T follicular helper cell (primary cell): ENCODE measurements at regions not wholly inside any gene's neighbourhood (a gene's known extent, or its start where the extent isn't known, plus 50 kb on each side); places are given as distances from the start of the nearest gene placed in this dataset.

Source experiments
- DNase-seq: peaks from one replicate; pipeline ENCODE4 v3.0.0-alpha.2; 2020; ENCODE audit warnings: low read depth

DNA sequence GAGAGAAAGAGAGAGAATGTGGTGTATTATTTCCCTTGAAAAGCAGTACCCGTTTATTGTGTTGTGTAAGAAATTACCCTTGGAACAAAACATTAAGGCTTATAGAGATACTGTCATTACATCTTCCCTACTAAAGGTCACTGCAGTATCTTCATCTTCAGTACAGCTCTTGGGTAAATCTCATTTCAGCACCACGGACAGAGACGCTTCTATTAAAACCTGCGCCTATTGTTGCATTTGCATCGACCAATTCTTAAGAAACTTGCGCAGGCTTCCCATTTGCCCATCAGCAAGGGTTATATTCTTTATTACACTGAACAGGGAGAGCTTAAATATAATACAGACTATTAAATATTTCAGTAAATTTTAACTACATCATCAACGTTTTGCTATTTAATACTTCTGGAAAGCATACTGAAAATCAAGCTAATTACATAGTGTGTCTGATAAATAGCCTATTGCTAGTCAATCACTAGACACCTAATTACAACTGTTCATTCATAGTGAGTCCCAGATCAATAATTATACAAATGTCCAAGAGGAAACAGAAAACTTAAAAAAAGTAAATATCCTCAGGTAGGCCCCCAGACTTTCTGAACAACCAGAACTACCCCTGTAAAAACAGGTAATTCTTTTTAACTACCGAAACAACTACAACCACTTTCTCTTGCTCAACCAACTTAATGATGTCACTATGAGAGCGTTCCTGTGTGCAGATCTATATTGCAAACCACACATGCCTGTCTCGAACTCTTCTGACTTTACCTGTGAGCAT, 350.6 kb downstream of the LIG4 start:
- DNase-seq, result no peak

- no peak for DNase-seq
These were observed 355.1 kb downstream of the LIG4 start for GRCh38 chr13:107860284-107860683.

- no peak for DNase-seq
These were observed 360.5 kb downstream of the LIG4 start for GRCh38 chr13:107854880-107855279.

GRCh38 chr13:107852072-107852471, 363.3 kb downstream of the LIG4 start:
- DNase-seq, result no peak

DNA sequence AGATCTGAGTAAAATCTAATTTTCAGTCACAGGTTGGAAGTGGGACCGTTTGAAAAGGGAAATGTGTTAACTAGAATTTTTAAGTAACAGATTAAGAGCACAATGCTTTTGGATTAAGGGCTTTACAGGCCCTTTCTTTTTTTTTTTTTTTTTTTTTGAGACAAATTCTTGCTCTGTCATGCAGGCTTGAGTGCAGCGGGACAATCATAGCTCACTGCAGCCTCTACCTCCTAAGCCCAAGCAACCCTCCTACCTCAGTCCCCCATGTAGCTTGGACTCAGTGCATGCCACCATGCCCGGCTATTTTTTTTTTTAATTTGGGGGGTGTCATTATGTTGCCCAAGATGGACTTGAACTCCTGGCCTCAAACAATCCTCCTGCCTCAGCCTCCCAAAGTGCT, 363.7 kb downstream of the LIG4 start:
- no peak for DNase-seq

- DNase-seq, result no peak
These were observed 367.9 kb downstream of the LIG4 start for GRCh38 chr13:107847406-107847805.

DNA sequence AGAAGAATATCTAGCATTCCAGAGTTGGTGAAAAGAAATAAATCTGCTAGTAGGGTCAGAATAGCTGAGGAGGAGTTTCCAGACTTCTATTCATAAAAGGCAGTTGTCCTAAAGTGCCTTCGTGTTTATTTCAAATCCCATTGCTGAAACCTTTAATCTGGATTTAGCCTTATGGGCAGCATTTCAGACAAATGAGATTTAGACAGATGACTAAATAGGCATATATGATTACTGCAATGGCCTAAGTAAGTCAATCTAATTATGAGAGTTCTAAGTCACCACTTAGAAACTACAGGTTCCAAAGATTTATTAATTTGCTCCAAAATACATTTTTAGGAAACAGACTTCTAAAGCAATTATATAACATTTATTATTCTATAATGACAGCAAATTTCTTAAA, 368.7 kb downstream of the LIG4 start:
- DNase-seq, result no peak

GRCh38 chr13:107845911-107846310, 369.4 kb downstream of the LIG4 start:
- DNase-seq, result no peak

GRCh38 chr13:107843681-107844080, 371.7 kb downstream of the LIG4 start:
- DNase-seq, result no peak

DNA sequence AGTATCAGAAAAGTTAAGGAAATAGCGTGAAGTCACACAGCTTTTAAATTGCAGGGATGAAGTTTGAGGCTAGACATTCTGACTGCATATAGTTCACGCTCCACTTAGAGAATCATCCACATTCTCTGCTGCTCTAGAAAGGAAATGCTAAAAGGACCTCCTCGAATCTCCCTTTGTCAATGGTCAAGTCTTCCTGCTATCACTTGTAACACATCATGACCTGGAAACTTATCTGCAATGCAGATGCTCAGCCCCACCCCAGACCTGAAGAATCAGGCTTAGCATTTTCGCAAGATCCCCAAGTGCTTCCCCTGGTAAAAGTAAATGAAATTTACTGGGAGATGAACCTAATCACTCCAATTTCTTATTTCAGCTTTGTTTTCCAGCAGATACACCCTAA, 372.1 kb downstream of the LIG4 start:
- DNase-seq, result no peak

DNA sequence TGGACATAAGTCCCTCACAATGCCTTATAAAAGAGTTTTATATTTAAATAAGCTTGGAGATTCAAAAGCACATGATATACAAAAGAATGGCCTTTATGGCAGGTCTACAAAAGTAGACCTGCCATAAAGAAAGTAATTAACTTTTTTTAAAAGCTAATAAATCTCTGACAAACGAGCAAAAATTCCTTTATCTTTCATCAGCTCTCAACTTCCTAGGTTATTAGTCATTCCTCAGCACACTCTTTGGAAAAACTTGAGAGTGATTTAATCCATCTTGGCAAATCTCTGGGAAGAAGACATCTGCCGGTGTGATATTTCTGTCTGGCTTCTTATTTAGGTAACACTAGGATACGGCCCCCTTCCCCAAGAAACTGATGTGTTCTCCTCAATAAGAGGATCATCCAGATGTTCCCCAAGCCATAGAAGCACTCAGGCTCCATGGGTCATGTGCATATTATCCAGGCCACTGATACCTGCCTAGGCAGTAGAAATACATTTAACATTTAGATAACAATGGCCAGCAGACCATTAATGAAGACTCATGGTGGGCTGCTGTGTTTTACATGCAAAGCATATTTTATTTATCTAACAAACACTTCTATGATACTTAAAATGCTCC, 372.7 kb downstream of the LIG4 start:
- DNase-seq, result no peak

- no peak for DNase-seq
These were observed 376.7 kb downstream of the LIG4 start for GRCh38 chr13:107838588-107839161.

- DNase-seq, result no peak
These were observed 378.7 kb downstream of the LIG4 start for GRCh38 chr13:107836685-107837084.

DNA sequence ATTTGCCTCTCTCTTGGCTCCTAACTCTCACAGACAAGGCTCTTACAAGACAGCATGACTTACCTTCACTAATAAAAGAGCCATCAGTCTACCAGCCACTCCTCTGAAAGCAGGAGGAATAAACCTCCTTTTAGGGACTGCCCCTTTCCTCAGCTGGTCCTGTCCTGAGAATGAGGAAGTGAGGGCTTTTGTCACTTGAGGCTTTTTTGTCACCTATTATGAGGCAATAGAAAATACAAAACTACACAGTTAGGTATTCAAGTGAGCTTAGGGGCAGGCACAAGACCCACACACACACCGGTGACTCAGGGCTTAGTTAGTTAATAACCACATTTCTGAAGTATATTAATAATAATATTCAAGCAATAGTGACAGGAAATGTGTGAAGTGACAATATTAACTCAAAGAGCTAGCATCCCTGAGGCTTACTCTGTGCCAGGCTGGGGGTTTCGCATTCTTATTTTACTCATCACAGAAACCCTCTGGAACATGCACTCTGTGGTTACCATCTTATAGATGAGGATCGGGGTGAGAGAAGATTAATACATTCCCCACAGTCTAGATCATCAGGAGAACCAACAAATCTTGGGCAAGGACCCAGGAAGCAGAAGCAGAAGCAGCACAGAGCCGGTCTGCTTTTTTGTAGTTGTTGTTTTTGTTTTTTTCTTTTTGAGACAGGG, 379.9 kb downstream of the LIG4 start:
- DNase-seq, result no peak

GRCh38 chr13:107834717-107835116, 380.6 kb downstream of the LIG4 start:
- no peak for DNase-seq

DNA sequence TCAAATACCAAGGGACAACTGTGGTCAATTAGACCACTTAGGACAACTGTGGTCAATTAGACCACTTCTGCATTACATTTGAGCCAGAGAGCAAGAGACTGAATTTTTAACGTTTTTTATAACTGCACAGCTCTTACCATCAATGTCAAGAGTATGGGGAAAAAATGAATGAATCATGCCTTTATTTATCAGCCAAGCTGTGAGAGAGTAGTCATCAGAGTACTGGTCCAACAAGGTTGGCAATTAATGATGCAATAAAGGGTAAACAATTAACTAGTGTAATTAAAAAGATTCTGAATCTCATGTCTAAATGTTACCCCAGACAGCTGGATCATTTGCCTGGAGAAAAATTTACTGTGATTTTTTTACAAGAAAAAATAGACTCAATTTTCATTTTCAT, 381.1 kb downstream of the LIG4 start:
- no peak for DNase-seq

GRCh38 chr13:107832500-107833100, 382.7 kb downstream of the LIG4 start:
- no peak for DNase-seq

DNA sequence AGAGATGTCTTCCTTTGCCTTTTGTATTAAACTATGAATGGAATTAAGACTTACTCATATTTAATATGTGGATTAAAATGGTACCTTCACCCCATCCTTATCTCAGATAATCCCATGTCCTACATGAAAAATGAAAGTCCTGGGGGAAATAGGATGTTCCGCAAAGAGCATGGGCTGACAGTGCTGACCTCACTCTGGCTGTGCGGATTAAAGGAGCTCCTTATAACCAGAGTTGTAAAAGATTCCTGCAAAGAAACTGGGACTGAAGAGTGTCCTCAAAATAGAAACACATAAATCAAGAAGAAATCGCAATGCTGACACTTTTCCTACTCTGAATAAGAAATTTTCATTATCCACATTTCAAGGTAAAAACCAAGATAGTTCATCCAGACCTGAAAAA, 384.5 kb downstream of the LIG4 start:
- DNase-seq, result no peak

DNA sequence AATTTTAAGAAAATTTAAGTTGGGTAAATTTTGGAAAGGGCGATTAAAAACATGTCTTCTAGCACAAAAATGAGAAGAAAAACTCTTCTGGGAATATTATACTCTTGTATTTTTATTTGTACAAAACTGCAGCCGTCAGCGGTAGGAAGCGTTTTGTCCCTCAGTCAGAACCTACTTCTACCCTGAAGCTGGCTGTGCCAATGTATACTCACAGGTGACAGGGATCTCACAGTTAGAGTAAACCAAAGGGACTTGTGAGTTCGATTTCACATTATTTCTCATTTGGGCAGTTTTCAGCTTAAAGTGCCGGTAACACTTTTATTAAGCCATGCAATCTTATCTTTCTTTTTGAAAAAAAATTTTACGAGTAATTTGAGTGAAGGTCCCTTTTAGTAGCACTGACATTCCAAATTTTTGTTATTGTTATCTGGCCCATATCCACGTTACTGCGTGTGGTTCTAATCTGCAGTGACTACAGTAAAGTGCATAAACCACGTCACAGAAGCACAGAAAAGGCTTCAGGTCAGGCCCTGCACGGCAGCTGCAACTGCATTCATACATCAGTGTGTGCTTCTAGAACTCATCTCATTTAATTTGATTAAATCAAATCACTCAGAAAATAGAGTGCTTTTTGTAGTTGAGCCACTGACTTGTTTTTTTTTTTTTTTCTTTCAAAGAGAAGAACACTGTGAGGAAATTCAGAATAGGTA, 387.3 kb downstream of the LIG4 start:
- DNase-seq, result no peak

GRCh38 chr13:107824635-107825034, 390.7 kb downstream of the LIG4 start:
- DNase-seq, result no peak

- no peak for DNase-seq
These were observed 393.3 kb downstream of the LIG4 start for GRCh38 chr13:107822006-107822405.

GRCh38 chr13:107821492-107821891, 393.8 kb downstream of the LIG4 start:
- no peak for DNase-seq
